Astrocyte of the hippocampus (primary cell): ENCODE measurements at regions not wholly inside any gene's neighbourhood (a gene's known extent, or its start where the extent isn't known, plus 50 kb on each side); places are given as distances from the start of the nearest gene placed in this dataset.

Source experiments
- DNase-seq: peaks from one replicate; pipeline ENCODE4 v3.0.0; 2011; ENCODE audit warnings: low read depth, low spot score

- peak; percentile 71 for DNase-seq
These were observed 392.9 kb downstream of the NOVA1 start for GRCh38 chr14:26204728-26205479.

GRCh38 chr14:26204366-26204727 is 393.5 kb downstream of the NOVA1 start:
- DNase-seq = no peak

DNA sequence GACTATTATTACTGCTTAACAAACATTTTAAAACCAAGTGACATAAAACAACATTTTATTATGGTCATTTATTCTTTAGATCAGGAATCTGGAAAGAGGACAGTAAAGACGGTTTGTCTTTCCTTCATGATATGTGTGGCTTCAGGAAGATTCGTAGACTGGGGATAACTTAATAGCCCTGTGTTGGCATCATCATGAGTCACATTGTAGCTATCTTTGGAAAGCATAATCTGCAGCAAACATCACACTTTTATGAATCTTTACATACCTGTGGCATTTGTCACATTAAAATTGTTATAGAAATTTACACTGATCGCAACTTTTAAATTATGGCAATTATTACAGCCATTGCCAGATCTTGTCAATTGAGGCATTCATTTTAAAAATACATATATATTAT is 397.1 kb downstream of the NOVA1 start:
- no peak for DNase-seq

DNA sequence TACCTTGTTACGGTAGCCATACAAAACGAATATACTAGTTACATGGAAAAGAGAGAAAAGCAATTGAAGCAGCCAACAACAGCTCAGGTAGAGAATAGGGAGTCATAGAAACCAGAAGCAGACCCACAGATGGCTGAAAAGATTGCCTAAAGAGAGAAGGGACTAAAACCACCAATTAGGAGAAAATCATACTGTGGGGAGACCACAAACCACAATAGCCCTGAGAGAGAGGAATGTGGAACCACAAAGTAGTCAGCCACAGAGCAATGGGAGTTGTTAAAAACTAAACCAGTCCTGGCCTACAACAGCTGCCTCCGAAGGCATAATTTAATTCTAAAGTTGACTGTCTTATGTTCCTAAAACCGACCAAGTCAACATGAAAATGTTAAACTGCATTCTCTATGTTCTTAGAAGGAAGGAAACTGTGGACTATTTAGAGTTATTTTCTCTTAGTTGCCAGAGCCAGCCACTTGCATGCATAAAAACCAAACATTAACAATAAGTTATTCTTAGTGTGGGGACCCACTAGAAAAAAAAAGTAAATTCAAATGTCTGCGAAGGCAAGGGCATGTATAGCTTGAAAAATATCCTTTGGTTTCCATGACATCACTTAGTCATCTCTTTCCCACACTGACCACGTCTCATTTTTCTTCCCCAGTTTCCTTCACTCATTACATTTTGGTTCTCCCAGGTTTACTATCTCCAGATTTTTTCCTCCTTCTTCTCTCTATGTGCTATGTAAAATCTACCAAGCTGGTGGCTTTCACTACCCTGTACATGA is 398.1 kb downstream of the NOVA1 start:
- DNase-seq = peak; percentile 94

DNA sequence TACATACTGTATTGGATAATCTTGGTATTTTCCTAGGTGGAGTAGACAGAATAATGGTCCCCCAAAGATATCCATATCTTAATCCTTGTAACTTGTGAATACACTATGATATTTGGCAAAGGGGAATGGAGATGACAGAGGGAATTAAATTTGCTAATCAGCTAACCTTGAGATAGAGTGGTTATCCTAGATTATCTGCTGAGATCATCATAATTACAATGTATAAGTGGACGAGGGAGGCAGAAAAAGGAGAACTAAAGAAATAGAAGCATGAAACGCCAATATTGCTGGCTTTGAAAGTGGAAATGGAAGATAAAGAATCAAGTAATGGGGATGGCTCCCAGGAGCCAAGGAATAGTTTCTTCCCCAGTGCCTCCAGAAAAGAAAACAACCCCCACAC is 398.7 kb downstream of the NOVA1 start:
- DNase-seq = no peak

DNA sequence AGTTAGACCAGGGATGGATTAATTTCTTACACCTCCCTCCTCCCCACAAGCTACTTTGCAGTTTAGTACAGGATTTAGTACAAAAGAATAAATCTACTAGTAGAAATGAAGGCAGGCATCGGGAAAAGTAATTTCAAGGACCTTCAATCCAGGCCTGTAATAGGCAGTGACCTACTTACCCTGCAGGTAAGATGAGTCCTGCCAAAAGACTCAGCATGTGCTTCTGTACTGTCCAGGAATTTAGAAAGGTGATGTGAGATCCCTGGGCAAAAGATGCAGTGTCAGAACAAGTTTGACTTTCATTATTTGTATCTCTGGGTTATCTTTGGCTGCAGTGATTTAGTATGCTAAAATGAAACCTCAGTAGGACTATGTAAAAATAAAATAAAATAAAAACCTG is 403.0 kb downstream of the NOVA1 start:
- DNase-seq = no peak

DNA sequence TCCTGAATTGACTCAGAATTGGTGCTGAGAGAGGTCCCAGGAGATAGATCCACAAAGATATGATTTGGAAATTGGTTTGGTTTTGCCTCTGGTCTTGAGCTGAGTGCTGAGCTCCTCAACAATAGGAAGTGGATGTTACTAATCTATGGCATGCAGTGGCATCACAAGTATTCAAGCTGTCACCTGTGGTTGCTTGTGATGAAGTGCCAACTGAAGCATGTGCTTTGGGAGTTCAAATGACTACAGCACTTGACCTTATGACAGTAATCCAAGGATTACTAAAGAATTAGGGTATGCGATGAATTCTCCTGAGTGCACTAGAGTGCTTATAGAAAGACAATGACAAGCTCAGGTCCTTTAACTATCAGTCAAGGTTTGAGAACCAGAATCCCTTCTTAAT is 406.2 kb downstream of the NOVA1 start:
- no peak for DNase-seq

- no peak for DNase-seq
These were observed 406.7 kb downstream of the NOVA1 start for GRCh38 chr14:26191123-26191522.

DNA sequence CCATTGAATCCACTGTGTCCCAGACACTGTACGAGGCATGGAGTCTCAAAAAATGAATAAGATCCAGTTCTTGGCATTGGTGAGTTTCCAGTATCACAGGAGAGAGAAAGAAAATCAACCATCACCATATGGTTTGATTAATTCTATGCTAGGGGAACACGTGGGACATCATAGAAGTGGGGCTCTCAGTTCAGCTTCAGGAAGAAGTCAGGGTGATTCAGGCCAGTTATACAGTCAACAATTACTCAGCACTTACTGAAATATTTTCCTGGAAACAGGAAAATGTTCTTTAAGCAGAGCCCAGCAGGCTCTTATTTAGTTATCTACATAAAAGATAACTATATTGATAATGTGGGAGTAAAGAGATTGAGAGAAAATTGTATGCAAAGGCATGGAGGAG is 407.2 kb downstream of the NOVA1 start:
- DNase-seq = no peak

DNA sequence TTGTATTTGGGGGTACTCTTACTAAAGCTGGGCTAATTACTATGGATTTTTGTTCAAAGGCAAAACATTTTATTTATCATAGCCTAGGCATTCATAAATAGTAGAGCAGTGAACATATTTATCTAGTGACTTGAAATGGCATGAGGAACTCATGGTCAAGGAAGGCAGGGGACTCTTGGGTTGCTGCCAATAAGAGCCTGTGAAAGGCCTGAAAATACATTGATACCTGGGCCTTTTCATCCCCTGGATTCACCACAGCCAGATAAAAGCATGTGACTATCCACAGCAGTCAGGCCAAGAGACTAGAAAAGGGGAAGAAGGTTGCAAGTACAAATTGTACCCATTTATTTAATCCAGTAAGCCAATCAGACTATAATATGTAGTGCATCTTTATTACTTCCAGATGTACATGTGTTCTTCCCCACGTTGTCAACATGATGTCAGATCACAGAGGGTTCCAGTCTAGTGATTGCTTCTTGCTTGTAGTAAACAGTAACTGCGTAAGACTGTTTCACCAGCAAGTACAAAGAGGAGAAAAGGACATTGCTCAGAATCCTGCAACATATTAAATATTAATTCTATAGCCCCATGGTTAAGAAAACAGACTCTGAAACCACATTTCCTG is 409.7 kb downstream of the NOVA1 start:
- DNase-seq = no peak

DNA sequence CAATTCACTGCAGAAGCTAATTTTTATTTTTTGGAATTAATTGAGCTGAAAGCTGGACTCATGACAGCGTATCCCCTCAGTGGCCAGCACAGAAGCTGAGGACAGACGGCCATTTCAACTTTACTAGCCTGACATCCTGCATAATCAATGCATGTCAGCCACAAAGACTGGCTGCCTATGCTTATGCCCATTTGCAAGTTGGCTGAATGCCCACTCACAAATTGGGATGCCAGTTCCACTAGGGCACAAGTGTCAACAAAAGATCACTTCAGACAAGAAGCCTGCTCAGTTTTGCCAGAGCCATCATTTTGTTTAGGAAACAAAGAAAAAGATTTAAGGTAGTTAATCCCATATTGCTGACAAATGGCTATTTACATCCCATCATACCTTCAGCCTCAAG is 417.6 kb downstream of the NOVA1 start:
- DNase-seq = no peak

DNA sequence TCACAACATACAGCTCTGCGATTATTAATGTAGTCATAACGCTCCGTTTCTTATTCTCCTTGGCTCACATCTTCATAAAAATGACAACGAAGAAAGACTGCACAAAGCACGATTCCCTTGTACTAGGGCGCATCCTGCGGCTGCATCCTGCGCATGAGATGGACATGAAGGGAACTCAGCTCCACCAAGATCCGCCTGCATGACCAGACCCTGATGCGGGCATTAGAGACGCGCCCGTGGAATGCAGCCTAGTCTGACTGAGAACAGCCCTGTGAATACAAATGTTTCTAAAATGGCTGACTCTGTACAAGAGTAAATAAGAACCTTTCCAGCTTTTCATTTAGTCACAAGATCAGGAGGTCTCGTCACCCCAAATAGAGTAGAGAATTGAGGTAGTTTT is 422.2 kb downstream of the NOVA1 start:
- no peak for DNase-seq

DNA sequence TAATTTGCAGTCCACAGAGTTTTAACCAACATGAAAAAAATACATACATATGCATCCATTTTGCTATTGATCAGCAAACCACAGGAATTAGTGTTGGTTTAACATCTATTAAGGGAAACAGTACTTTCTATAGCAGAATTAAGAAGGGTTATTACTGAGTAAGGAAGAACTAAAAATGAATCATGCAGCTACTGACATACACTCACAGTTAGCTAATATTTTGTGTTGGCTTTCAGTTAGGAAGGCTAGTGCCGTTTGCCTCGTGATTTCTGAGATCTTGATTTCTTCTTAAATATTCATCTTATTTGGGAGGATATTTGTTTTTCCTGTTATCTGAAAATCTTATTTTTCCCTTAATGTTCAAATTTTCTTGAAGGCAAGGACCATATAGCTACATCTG is 423.4 kb downstream of the NOVA1 start:
- no peak for DNase-seq

GRCh38 chr14:26173581-26174110 is 424.2 kb downstream of the NOVA1 start:
- DNase-seq = no peak

DNA sequence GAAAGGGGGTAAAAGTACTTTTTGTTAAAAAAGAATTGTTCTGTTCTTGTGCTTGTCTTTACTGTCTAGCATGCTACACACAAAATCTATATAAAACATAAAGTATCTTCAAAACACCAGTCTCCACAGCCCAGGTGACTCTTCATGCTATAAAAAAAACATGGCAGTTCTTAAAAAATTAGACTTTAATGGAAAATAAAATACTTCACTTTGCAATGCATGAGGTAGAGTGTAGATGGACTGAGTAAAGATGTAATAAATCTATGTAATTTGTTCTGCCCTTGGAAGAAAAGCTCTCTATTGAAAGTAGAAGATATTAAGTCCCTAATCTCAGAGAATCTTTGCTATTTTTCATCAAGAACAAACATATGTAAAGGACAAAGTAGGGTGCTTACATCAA is 425.4 kb downstream of the NOVA1 start:
- DNase-seq = no peak

DNA sequence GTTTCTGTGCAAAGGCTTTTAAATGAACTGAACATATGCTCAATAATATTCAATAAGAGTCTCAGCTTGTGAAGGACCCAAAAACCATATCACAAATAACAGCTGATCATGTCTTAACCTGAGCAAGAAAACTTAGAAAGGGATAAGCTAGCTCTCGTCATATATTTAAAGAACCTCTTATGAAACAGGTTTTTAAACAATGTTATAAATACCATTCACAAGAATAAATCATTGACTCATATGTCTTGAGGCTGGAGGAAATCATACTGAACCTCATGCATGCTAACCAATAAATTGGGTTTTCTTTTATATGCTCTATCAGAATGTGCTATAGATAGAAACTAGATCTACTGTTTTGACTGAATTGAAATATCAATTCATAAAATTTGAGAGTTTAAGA is 426.9 kb downstream of the NOVA1 start:
- no peak for DNase-seq

GRCh38 chr14:26163761-26164160 is 434.1 kb downstream of the NOVA1 start:
- peak; percentile 46 for DNase-seq

DNA sequence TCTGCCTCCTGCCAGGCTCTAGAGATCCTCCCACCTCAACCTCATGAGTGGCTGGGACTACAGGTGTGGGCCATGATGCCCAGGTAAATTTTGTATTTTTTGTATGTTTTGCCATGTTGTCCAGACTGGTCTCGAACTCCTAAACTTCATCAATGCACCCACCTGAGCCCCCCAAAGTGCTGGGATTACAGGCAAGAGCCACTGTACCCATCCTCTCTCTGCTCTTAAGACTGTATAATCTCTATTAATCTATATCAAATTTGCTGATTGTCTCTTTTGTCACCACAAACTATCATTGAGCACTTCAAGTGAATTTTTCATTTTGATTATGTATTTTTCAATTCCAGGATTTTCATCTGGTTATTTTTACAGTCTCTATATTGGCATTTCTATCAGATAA is 440.3 kb downstream of the NOVA1 start:
- DNase-seq = no peak

- no peak for DNase-seq
These were observed 454.8 kb downstream of the NOVA1 start for GRCh38 chr14:26143057-26143456.

GRCh38 chr14:26138764-26139445 is 458.9 kb downstream of the NOVA1 start:
- DNase-seq = peak; percentile 10

DNA sequence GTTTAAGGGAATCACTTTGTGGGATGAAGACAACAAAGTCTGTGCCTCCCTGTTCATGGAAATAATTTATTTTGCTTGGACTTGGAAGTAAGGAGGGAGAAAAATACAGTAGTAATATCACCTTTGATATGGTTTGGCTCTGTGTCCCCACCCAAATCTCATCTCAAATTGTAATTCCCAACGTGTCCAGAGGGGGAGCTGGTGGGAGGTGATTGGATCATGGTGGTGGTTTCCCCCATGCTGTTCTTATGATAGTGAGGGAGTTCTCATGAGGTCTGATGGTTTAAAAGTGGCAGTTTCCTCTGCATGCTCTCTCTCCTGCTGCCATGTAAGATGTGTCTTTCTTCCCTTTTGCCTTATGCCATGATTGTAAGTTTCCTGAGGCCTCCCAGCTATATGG is 460.7 kb downstream of the NOVA1 start:
- no peak for DNase-seq

- no peak for DNase-seq
These were observed 465.7 kb downstream of the NOVA1 start for GRCh38 chr14:26132061-26132645.
